GM19455 (cell line): ENCODE measurements at regions not wholly inside any gene's neighbourhood (a gene's known extent, or its start where the extent isn't known, plus 50 kb on each side); places are given as distances from the start of the nearest gene placed in this dataset.
"Not testable (repeated sequence)": the region's sequence is repeated elsewhere in the genome, so short reads cannot be mapped to it uniquely, and the experiment has no call there.

Experiments
- ATAC-seq: cut with Tn5 transposase; IDR thresholded peaks from one replicate; pipeline ENCODE4 v1.9.1; 2021; ENCODE audit not compliant: unreplicated experiment

- ATAC-seq, result no peak
These were observed 131.0 kb downstream of the ATXN3L start for GRCh38 chrX:13188731-13189309.

- ATAC-seq, result not testable (repeated sequence)
These were observed 133.2 kb downstream of the ATXN3L start for GRCh38 chrX:13186643-13187042.

GRCh38 chrX:13180807-13181206, 136.4 kb upstream of the FAM9C start:
- no peak for ATAC-seq

GRCh38 chrX:13179586-13179985, 135.2 kb upstream of the FAM9C start:
- ATAC-seq, result no peak

- no peak for ATAC-seq
These were observed 134.7 kb upstream of the FAM9C start for GRCh38 chrX:13179100-13179499.

- ATAC-seq, result no peak
These were observed 133.6 kb upstream of the FAM9C start for GRCh38 chrX:13177921-13178566.

- ATAC-seq, result no peak
These were observed 130.6 kb upstream of the FAM9C start for GRCh38 chrX:13175056-13175455.

- ATAC-seq, result no peak
These were observed 126.6 kb upstream of the FAM9C start for GRCh38 chrX:13170966-13171558.

GRCh38 chrX:13169684-13170083, 125.3 kb upstream of the FAM9C start:
- no peak for ATAC-seq

- ATAC-seq, result no peak
These were observed 123.8 kb upstream of the FAM9C start for GRCh38 chrX:13168269-13168668.

GRCh38 chrX:13167481-13168231, 123.2 kb upstream of the FAM9C start:
- no peak for ATAC-seq

- ATAC-seq, result no peak
These were observed 121.1 kb upstream of the FAM9C start for GRCh38 chrX:13165266-13166189.

- ATAC-seq, result no peak
These were observed 120.2 kb upstream of the FAM9C start for GRCh38 chrX:13164611-13165010.

- ATAC-seq, result no peak
These were observed 118.5 kb upstream of the FAM9C start for GRCh38 chrX:13162772-13163410.

GRCh38 chrX:13159886-13160285, 115.5 kb upstream of the FAM9C start:
- ATAC-seq, result no peak

GRCh38 chrX:13158911-13159310, 114.5 kb upstream of the FAM9C start:
- no peak for ATAC-seq

- ATAC-seq, result not testable (repeated sequence)
These were observed 111.1 kb upstream of the FAM9C start for GRCh38 chrX:13155550-13155949.

- no peak for ATAC-seq
These were observed 109.4 kb upstream of the FAM9C start for GRCh38 chrX:13153796-13154195.

- no peak for ATAC-seq
These were observed 108.2 kb upstream of the FAM9C start for GRCh38 chrX:13152518-13153185.
